ENCODE measurements at regions not wholly inside any gene's neighbourhood (a gene's known extent, or its start where the extent isn't known, plus 50 kb on each side); places are given as distances from the start of the nearest gene placed in this dataset.
A peak's percentile ranks its signal among the peaks of the same experiment; 100 is the strongest.
"Not testable (repeated sequence)": the region's sequence is repeated elsewhere in the genome, so short reads cannot be mapped to it uniquely, and the experiment has no call there.

DNA sequence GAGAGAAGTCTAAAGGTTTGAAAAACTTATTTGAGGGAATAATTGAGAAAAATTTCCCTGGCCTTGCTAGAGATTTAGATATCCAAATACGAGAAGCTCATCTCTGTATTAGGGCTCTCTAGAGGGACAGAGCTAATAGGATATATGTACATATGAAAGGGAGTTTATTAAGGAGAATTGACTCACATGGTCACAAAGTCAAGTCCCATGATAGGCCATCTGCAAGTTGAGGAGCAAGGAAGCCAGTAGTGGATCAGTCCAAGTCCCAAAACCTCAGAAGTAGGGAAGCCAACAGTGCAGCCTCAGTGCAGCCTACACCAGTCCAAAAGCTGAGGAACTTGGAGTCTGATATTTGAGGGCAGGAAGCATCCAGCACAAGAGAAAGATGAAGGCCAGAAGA, 126.7 kb downstream of the PJA2 start:
- intact Hi-C loops (cut with micrococcal nuclease; ENCODE audit: unreplicated experiment); BruUV-seq (replicated peaks); H3K27ac Mint-ChIP-seq (ENCODE audit: unreplicated experiment); H3K36me3 Mint-ChIP-seq (ENCODE audit: insufficient read depth, unreplicated experiment); H3K27me3 Mint-ChIP-seq (ENCODE audit: unreplicated experiment); CTCF ChIA-PET; DNase-seq; H3K9me3 Mint-ChIP-seq (ENCODE audit: low read depth, unreplicated experiment); H3K4me3 Mint-ChIP-seq (ENCODE audit: low read depth, unreplicated experiment): not testable (repeated sequence)
- peaks cover 19% of the 10 kb centered on the region for H3K4me1 Mint-ChIP-seq (ENCODE audit: low read depth, unreplicated experiment)

DNA sequence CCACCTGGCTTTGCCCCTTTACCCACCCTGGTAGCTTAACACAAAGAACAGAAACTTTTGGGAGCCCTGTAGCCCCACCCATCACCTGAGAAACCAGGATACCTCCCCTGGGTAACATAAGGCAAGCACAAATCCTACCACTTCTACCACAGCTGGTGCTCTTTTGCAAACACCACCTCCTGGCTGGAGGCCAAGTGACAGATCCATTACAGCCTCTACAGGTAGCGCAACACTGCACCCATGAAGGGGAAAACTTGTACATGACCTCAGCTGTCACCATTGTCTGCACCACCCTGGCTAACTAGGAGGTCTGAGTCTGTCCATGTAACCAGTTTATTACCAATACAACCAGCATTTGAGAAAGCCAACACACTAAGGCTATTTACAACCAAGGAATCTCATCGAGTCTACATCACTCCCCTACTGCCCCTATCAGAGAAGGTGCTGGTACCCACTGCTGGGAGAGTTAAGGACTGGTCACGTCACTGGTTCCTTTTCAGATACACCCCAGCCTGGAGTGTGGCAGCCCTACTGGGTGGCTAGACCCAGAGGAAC, 128.6 kb downstream of the PJA2 start:
- Mint-ChIP-seq H3K4me3 (ENCODE audit: low read depth, unreplicated experiment) (no peak overlapping the region), H3K27ac (ENCODE audit: unreplicated experiment) (no peak overlapping the region), H3K36me3 (ENCODE audit: insufficient read depth, unreplicated experiment) (no peaks in the 10 kb centered on the region), H3K4me1 (ENCODE audit: low read depth, unreplicated experiment) (peaks cover 11% of the 10 kb centered on the region), H3K9me3 (ENCODE audit: low read depth, unreplicated experiment) (peaks cover 5% of the 10 kb centered on the region), H3K27me3 (ENCODE audit: unreplicated experiment) (no peaks in the 10 kb centered on the region)
- peak; percentile 51 for DNase-seq
- intact Hi-C loops (cut with micrococcal nuclease; ENCODE audit: unreplicated experiment) = no loop called here
- CTCF ChIA-PET = no interaction called here
- TF ChIP-seq, protein P1, sequence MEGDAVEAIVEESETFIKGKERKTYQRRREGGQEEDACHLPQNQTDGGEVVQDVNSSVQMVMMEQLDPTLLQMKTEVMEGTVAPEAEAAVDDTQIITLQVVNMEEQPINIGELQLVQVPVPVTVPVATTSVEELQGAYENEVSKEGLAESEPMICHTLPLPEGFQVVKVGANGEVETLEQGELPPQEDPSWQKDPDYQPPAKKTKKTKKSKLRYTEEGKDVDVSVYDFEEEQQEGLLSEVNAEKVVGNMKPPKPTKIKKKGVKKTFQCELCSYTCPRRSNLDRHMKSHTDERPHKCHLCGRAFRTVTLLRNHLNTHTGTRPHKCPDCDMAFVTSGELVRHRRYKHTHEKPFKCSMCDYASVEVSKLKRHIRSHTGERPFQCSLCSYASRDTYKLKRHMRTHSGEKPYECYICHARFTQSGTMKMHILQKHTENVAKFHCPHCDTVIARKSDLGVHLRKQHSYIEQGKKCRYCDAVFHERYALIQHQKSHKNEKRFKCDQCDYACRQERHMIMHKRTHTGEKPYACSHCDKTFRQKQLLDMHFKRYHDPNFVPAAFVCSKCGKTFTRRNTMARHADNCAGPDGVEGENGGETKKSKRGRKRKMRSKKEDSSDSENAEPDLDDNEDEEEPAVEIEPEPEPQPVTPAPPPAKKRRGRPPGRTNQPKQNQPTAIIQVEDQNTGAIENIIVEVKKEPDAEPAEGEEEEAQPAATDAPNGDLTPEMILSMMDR (IDR thresholded peaks at IDR 0.05; ENCODE audit: unreplicated experiment) = no peak
- BruUV-seq (replicated peaks) = no TSS peak

DNA sequence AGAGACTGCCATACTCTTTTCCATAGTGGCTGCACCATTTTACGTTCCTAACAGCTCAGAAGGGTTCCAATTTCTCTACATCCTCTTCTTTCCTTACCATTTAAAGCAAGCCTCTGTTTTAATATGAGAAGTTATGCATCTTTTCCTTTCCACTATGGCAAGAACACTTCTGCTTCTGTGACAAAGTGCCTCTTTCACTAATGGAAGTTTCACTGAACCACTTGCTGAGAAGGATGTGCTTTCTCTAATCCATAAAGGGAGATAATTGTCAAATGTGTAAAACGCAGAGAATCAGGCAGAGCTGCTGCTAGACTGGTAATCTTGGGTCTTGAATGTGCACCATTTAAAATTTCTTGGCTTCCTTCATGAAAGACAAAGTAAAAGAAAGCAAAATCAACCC, 131.6 kb downstream of the PJA2 start:
- H3K27me3 Mint-ChIP-seq (ENCODE audit: unreplicated experiment) = no peaks in the 10 kb centered on the region
- no peaks in the 10 kb centered on the region for H3K9me3 Mint-ChIP-seq (ENCODE audit: low read depth, unreplicated experiment)
- TF ChIP-seq, protein P1 (IDR thresholded peaks at IDR 0.05; ENCODE audit: unreplicated experiment) = no peak
- H3K4me1 Mint-ChIP-seq (ENCODE audit: low read depth, unreplicated experiment) = peaks cover 26% of the 10 kb centered on the region
- CTCF ChIA-PET = no interaction called here
- H3K4me3 Mint-ChIP-seq (ENCODE audit: low read depth, unreplicated experiment) = no peak overlapping the region
- H3K27ac Mint-ChIP-seq (ENCODE audit: unreplicated experiment) = no peak overlapping the region
- DNase-seq = no peak
- H3K36me3 Mint-ChIP-seq (ENCODE audit: insufficient read depth, unreplicated experiment) = no peaks in the 10 kb centered on the region
- BruUV-seq (replicated peaks) = no TSS peak
- intact Hi-C loops (cut with micrococcal nuclease; ENCODE audit: unreplicated experiment) = no loop called here

DNA sequence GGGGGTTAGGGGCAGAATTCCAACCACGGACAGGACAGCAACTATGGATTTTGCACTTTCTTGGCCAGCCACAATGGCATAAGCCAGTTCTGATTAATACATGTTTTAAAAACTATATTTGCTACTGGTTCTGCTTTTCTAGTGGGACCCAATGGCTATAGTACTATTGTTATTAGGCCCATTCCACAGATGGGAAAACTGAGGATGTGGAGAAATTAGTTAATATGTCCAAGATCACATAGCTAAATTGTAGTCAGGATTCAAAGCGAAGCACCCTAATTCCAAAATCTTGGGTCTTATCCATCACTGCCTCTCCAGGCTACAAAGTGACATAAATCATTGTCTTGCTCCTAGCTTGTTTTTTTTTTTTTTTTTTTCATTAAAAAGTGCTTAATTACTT, 133.9 kb downstream of the PJA2 start:
- intact Hi-C loops (cut with micrococcal nuclease; ENCODE audit: unreplicated experiment) = no loop called here
- no TSS peak for BruUV-seq (replicated peaks)
- CTCF ChIA-PET = interaction anchor here (0.7 kb wide), 1 partner anchor 280 kb away, joined by 3 read pairs; no protein-coding TSS in a partner anchor
- Mint-ChIP-seq H3K36me3 (ENCODE audit: insufficient read depth, unreplicated experiment) (no peaks in the 10 kb centered on the region), H3K27ac (ENCODE audit: unreplicated experiment) (no peak overlapping the region), H3K27me3 (ENCODE audit: unreplicated experiment) (no peaks in the 10 kb centered on the region), H3K9me3 (ENCODE audit: low read depth, unreplicated experiment) (no peaks in the 10 kb centered on the region), H3K4me1 (ENCODE audit: low read depth, unreplicated experiment) (peaks cover 20% of the 10 kb centered on the region), H3K4me3 (ENCODE audit: low read depth, unreplicated experiment) (no peak overlapping the region)
- TF ChIP-seq, protein P1 (IDR thresholded peaks at IDR 0.05; ENCODE audit: unreplicated experiment) = no peak
- no peak for DNase-seq

DNA sequence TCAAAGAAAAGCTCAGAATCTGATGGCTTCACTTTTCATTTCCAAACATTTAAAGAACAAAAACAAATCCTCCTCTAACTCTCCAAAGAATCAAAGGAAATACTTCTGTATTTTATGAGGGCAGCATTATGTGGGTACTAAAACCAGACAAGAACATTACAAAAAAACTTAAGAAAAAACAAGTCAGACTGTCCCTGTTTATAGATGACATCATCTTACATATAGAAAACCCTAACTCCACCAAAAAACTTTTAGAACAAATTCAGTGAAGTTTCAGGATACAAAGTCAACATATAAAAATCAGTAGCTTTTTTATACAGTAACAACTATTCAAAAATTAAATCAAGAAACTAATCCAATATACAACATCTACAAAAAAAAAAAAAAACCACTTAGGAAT, 136.2 kb downstream of the PJA2 start:
- Mint-ChIP-seq H3K4me3 (ENCODE audit: low read depth, unreplicated experiment) (no peak overlapping the region), H3K27me3 (ENCODE audit: unreplicated experiment) (no peaks in the 10 kb centered on the region), H3K36me3 (ENCODE audit: insufficient read depth, unreplicated experiment) (no peaks in the 10 kb centered on the region), H3K9me3 (ENCODE audit: low read depth, unreplicated experiment) (no peaks in the 10 kb centered on the region), H3K4me1 (ENCODE audit: low read depth, unreplicated experiment) (peaks cover 18% of the 10 kb centered on the region), H3K27ac (ENCODE audit: unreplicated experiment) (no peak overlapping the region)
- no TSS peak for BruUV-seq (replicated peaks)
- intact Hi-C loops (cut with micrococcal nuclease; ENCODE audit: unreplicated experiment) = no loop called here
- no peak for DNase-seq
- TF ChIP-seq, protein P1 (IDR thresholded peaks at IDR 0.05; ENCODE audit: unreplicated experiment) = no peak
- CTCF ChIA-PET = no interaction called here

All from Calu3 (cell line).